Endodermal cell (in vitro differentiated cells): ENCODE measurements at regions not wholly inside any gene's neighbourhood (a gene's known extent, or its start where the extent isn't known, plus 50 kb on each side); places are given as distances from the start of the nearest gene placed in this dataset.

ENCODE experiments used
- DNase-seq: peaks from one replicate; pipeline ENCODE4 v3.0.0-alpha.2; 2017
- H3K27ac ChIP-seq: 2 replicates; pipeline ENCODE4 v1.5.1; 2013; ENCODE audit warnings: mild to moderate bottlenecking, low read depth, low read length, moderate library complexity
- H3K27me3 ChIP-seq: 2 replicates; pipeline ENCODE4 v1.6.1; 2013; ENCODE audit warnings: mild to moderate bottlenecking, low read length, moderate library complexity; ENCODE audit not compliant: insufficient read depth, control insufficient read depth, poor library complexity, severe bottlenecking
- H3K36me3 ChIP-seq: 2 replicates; pipeline ENCODE4 v1.7.0; 2013; ENCODE audit warnings: mild to moderate bottlenecking, low read length, moderate library complexity; ENCODE audit not compliant: control insufficient read depth, insufficient read depth
- H3K4me1 ChIP-seq: one replicate; pipeline ENCODE4 v1.7.0; 2013; ENCODE audit warnings: low read length; ENCODE audit not compliant: control insufficient read depth, insufficient read depth
- H3K4me3 ChIP-seq: 2 replicates; pipeline ENCODE4 v1.5.1; 2013; ENCODE audit warnings: mild to moderate bottlenecking, low read length, moderate library complexity
- H3K9ac ChIP-seq: 2 replicates; pipeline ENCODE4 v1.6.1; 2013; ENCODE audit warnings: mild to moderate bottlenecking, low read length, moderate library complexity; ENCODE audit not compliant: poor library complexity, severe bottlenecking; ENCODE audit errors: extremely low read depth
- H3K9me3 ChIP-seq: 2 replicates; pipeline ENCODE4 v1.6.1; 2013; ENCODE audit warnings: mild to moderate bottlenecking, low read length, moderate library complexity; ENCODE audit not compliant: control insufficient read depth
- H3K27ac Mint-ChIP-seq: 2 replicates; pipeline ENCODE4 v1.8.0; 2020; ENCODE audit warnings: mixed read lengths
- H3K27me3 Mint-ChIP-seq: 2 replicates; pipeline ENCODE4 v1.8.0; 2021; ENCODE audit warnings: mild to moderate bottlenecking, mixed read lengths; ENCODE audit not compliant: insufficient read depth
- H3K36me3 Mint-ChIP-seq: 2 replicates; pipeline ENCODE4 v1.8.0; 2020; ENCODE audit warnings: low read depth, mixed read lengths
- H3K4me1 Mint-ChIP-seq: 2 replicates; pipeline ENCODE4 v1.8.0; 2020; ENCODE audit warnings: mixed read lengths
- H3K4me3 Mint-ChIP-seq: 2 replicates; pipeline ENCODE4 v1.8.0; 2020; ENCODE audit warnings: mild to moderate bottlenecking, moderate library complexity, mixed read lengths
- H3K9me3 Mint-ChIP-seq: 2 replicates; pipeline ENCODE4 v1.8.0; 2020; ENCODE audit warnings: mild to moderate bottlenecking, mixed read lengths
- WGBS, 2 experiments: methylation state at CpG; one replicate each; pipeline versions ENCODE4 v1.1.5 to v1.1.7; 2013; ENCODE audit warnings: missing lambda C conversion rate in 2 of 2, mixed read lengths in 1 of 2; ENCODE audit not compliant: insufficient coverage in 1 of 2, insufficient read length in 1 of 2; 5-methylcytosine and 5-hydroxymethylcytosine counted together
- TF ChIP-seq, protein P1 (sequence below): fragments of 200-600 bp; sonication (generic); conservative IDR thresholded peaks from 2 replicates; pipeline ENCODE4 v1.5.0; 2021; ENCODE audit warnings: antibody characterized with exemption, mild to moderate bottlenecking

DNA sequence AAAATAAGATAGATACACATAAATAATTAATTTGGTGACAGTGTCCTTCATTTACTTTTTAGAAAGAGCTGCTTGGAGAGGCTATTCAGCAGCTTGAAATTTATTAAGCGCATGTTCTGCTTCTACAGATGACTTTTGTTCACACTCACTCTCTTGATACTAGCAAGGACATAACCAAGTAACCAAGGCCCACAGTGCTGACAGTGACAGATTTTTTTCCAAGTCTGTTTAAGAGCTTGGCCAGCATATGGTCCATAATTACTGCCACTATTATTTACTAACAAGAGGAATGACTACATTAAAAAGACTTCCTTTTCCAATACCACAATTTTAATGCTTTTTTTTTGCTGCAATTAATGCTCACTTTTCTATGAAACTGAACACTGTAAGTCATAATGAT is 673.7 kb upstream of the MIR17HG start:
- H3K9me3 ChIP-seq, result no peaks in the 10 kb centered on the region
- no peaks in the 10 kb centered on the region for H3K9me3 Mint-ChIP-seq
- H3K27me3 Mint-ChIP-seq, result no peaks in the 10 kb centered on the region
- no peak overlapping the region for H3K4me3 ChIP-seq
- H3K4me1 Mint-ChIP-seq, result no peaks in the 10 kb centered on the region
- DNase-seq, result no peak
- H3K36me3 Mint-ChIP-seq, result no peaks in the 10 kb centered on the region
- no peak overlapping the region for H3K9ac ChIP-seq
- TF ChIP-seq, protein P1, sequence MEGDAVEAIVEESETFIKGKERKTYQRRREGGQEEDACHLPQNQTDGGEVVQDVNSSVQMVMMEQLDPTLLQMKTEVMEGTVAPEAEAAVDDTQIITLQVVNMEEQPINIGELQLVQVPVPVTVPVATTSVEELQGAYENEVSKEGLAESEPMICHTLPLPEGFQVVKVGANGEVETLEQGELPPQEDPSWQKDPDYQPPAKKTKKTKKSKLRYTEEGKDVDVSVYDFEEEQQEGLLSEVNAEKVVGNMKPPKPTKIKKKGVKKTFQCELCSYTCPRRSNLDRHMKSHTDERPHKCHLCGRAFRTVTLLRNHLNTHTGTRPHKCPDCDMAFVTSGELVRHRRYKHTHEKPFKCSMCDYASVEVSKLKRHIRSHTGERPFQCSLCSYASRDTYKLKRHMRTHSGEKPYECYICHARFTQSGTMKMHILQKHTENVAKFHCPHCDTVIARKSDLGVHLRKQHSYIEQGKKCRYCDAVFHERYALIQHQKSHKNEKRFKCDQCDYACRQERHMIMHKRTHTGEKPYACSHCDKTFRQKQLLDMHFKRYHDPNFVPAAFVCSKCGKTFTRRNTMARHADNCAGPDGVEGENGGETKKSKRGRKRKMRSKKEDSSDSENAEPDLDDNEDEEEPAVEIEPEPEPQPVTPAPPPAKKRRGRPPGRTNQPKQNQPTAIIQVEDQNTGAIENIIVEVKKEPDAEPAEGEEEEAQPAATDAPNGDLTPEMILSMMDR, result no peak
- H3K27me3 ChIP-seq, result no peaks in the 10 kb centered on the region
- no peak overlapping the region for H3K27ac ChIP-seq
- no peaks in the 10 kb centered on the region for H3K4me1 ChIP-seq
- whole genome bisulfite sequencing, 2 experiments, result 91 to 100% methylated on average over 1 of the region's 1 CpG
- no peaks in the 10 kb centered on the region for H3K36me3 ChIP-seq
- H3K4me3 Mint-ChIP-seq, result no peak overlapping the region
- H3K27ac Mint-ChIP-seq, result no peak overlapping the region

DNA sequence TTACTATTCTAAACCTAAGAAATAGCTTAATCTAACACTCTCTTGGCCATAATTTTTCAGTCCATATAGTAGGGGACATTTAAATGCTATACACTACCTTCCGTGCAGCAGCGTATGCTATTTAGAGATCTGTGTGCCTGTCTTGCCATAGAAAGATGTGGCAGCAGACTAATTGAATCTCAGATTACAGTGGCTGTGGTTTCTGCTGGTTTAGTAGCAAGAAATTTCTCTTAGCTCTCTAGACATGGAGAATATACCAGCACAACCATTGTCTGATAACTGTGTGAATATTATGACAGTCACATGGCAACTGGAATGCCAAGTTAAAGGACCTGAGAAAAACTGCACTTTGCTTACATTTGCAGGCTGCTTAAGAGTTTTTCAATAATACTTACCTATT is 672.4 kb upstream of the MIR17HG start:
- H3K4me1 Mint-ChIP-seq, result no peaks in the 10 kb centered on the region
- Histone ChIP-seq H3K9me3 (no peaks in the 10 kb centered on the region), H3K27ac (peak overlapping the region; percentile 33), H3K9ac (no peak overlapping the region), H3K4me3 (no peak overlapping the region), H3K4me1 (no peaks in the 10 kb centered on the region), H3K36me3 (no peaks in the 10 kb centered on the region), H3K27me3 (no peaks in the 10 kb centered on the region)
- H3K27ac Mint-ChIP-seq, result no peak overlapping the region
- no peaks in the 10 kb centered on the region for H3K9me3 Mint-ChIP-seq
- TF ChIP-seq, protein P1, result no peak
- H3K4me3 Mint-ChIP-seq, result no peak overlapping the region
- no peaks in the 10 kb centered on the region for H3K36me3 Mint-ChIP-seq
- DNase-seq, result no peak
- WGBS, 2 experiments, result 92 to 96% methylated on average over 2 of the region's 2 CpGs
- H3K27me3 Mint-ChIP-seq, result no peaks in the 10 kb centered on the region

DNA sequence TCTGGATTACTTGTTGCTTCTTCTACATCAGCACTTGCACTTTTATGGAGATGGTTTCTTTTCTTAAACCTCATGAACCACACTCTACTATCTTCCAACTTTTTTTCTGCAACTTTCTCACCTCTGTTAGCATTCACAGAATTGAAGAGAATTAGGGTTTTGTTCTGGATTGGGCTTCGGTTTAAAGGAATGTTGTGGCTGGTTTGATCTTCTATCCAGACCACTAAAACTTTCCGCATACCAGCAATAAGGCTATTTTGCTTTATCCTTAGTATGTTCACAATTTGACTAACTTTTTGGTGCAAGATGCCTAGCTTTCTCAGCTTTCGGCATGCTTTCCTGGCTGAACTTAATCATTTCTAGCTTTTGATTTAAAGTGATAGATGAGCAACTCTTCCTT is 666.7 kb upstream of the MIR17HG start:
- Histone ChIP-seq H3K9ac (no peak overlapping the region), H3K4me1 (peaks cover 3% of the 10 kb centered on the region), H3K36me3 (no peaks in the 10 kb centered on the region), H3K27ac (no peak overlapping the region), H3K9me3 (no peaks in the 10 kb centered on the region), H3K27me3 (no peaks in the 10 kb centered on the region), H3K4me3 (no peak overlapping the region)
- H3K27ac Mint-ChIP-seq, result no peak overlapping the region
- 57% methylated on average over 3 of the region's 3 CpGs; no CpG with 5 or more reads in 1 of the 2 experiments for WGBS, 2 experiments
- no peaks in the 10 kb centered on the region for H3K4me1 Mint-ChIP-seq
- H3K36me3 Mint-ChIP-seq, result no peaks in the 10 kb centered on the region
- DNase-seq, result no peak
- H3K27me3 Mint-ChIP-seq, result no peaks in the 10 kb centered on the region
- no peaks in the 10 kb centered on the region for H3K9me3 Mint-ChIP-seq
- H3K4me3 Mint-ChIP-seq, result no peak overlapping the region
- TF ChIP-seq, protein P1, result no peak
